ENCODE measurements at regions not wholly inside any gene's neighbourhood (a gene's known extent, or its start where the extent isn't known, plus 50 kb on each side); places are given as distances from the start of the nearest gene placed in this dataset.

DNA sequence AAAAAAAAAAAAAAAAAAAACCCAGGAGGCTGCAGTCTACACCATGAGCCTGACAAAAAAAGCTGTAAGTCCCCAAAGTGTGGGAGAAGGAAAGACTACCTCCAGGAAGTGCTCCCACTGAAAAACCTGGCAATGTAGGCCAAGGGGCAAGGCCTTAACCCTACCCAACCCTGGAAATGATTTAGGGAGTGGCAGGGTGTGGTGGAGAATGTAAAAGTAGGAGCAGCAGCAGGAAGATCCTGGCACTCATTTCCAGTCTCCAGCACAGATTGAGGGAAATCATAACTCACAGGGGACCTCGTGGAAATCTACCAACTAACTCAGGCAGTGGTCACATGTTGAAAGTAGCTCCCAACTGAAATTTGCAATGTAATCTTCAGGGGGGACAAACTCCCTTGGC is 839.5 kb downstream of the EPHA3 start:
- Histone ChIP-seq H3K4me3 (ENCODE audit: low read depth in 1 of 3, low read length in 3 of 3) (no peak overlapping the region), H3K27me3 (ENCODE audit: control insufficient read depth in 4 of 4, insufficient read depth in 4 of 4, low read length in 3 of 4) (no peaks in the 10 kb centered on the region), H3K36me3 (ENCODE audit: control insufficient read depth in 4 of 4, insufficient read depth in 3 of 4, low read depth in 1 of 4, low read length in 3 of 4) (no peaks in the 10 kb centered on the region), H3K9me3 (ENCODE audit: control insufficient read depth in 4 of 4, low read length in 3 of 4) (no peaks in the 10 kb centered on the region), H3K27ac (ENCODE audit: low read depth in 1 of 2, low read length in 2 of 2) (no peak overlapping the region), H3K9ac (ENCODE audit: low read depth in 1 of 2, low read length in 2 of 2) (no peak overlapping the region), H3K4me1 (ENCODE audit: control insufficient read depth in 4 of 4, insufficient read depth in 4 of 4, low read length in 3 of 4) (no peaks in the 10 kb centered on the region)
- 58% methylated on average over 1 of the region's 1 CpG for WGBS
- no peak for DNase-seq (ENCODE audit: low spot score)
- TF ChIP-seq EGR1 (IDR thresholded peaks at IDR 0.05; ENCODE audit: low read depth in 2 of 2), result no peak
- TF ChIP-seq RAD21 (IDR thresholded peaks at IDR 0.05), result no peak

DNA sequence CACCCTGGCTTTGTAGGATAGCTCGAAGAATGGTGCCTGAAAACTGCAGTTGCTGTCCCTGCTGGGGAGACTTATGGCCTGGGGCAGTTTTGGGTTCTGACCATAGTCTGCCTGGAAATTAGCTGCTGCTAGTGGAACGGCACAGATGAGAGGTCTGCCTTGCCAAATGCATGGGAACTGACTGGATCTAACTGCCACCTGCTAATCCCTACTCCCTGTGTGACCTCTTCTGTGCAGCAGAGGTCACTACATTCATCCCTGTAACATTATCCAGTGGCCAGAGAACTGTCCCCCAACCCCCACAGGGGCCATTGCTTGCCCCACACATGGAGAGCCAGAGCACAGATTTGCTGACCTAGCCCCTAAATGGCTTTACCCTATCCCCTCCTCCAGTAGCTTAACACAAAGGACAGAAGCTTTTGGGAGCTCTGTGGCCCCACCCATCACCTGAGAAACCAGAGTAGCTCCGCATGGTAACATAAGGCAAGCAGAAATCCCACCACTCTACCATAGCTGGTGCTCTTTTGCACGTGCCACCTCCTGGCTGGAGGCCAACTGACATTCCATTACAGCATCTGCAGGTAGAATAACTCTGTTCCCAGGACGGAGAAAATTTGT is 840.0 kb downstream of the EPHA3 start:
- no peak for DNase-seq (ENCODE audit: low spot score)
- Histone ChIP-seq H3K27me3 (ENCODE audit: control insufficient read depth in 4 of 4, insufficient read depth in 4 of 4, low read length in 3 of 4) (no peaks in the 10 kb centered on the region), H3K27ac (ENCODE audit: low read depth in 1 of 2, low read length in 2 of 2) (no peak overlapping the region), H3K4me1 (ENCODE audit: control insufficient read depth in 4 of 4, insufficient read depth in 4 of 4, low read length in 3 of 4) (no peaks in the 10 kb centered on the region), H3K9ac (ENCODE audit: low read depth in 1 of 2, low read length in 2 of 2) (no peak overlapping the region), H3K4me3 (ENCODE audit: low read depth in 1 of 3, low read length in 3 of 3) (no peak overlapping the region), H3K36me3 (ENCODE audit: control insufficient read depth in 4 of 4, insufficient read depth in 3 of 4, low read depth in 1 of 4, low read length in 3 of 4) (no peaks in the 10 kb centered on the region), H3K9me3 (ENCODE audit: control insufficient read depth in 4 of 4, low read length in 3 of 4) (no peaks in the 10 kb centered on the region)
- TF ChIP-seq MAX (IDR thresholded peaks at IDR 0.05) (no peak), HNF4G (IDR thresholded peaks at IDR 0.05) (no peak), GABPA (IDR thresholded peaks at IDR 0.05 in 1 of 2, conservative IDR thresholded peaks at IDR 0.05 in 1 of 2) (no peak), EGR1 (IDR thresholded peaks at IDR 0.05; ENCODE audit: low read depth in 2 of 2) (no peak), HNF4A (conservative IDR thresholded peaks at IDR 0.05) (no peak), NR2F2 (IDR thresholded peaks at IDR 0.05) (no peak), FOXA2 (IDR thresholded peaks at IDR 0.05) (no peak), RXRA (IDR thresholded peaks at IDR 0.05) (no peak), RAD21 (IDR thresholded peaks at IDR 0.05) (no peak), SP1 (IDR thresholded peaks at IDR 0.05) (no peak), ZBTB33 (IDR thresholded peaks at IDR 0.05) (no peak), FOXA1 (IDR thresholded peaks at IDR 0.05) (no peak), YY1 (IDR thresholded peaks at IDR 0.05) (no peak)
- TF ChIP-seq, protein P1, sequence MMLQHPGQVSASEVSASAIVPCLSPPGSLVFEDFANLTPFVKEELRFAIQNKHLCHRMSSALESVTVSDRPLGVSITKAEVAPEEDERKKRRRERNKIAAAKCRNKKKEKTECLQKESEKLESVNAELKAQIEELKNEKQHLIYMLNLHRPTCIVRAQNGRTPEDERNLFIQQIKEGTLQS (IDR thresholded peaks at IDR 0.05), result no peak
- TF ChIP-seq, protein P2, sequence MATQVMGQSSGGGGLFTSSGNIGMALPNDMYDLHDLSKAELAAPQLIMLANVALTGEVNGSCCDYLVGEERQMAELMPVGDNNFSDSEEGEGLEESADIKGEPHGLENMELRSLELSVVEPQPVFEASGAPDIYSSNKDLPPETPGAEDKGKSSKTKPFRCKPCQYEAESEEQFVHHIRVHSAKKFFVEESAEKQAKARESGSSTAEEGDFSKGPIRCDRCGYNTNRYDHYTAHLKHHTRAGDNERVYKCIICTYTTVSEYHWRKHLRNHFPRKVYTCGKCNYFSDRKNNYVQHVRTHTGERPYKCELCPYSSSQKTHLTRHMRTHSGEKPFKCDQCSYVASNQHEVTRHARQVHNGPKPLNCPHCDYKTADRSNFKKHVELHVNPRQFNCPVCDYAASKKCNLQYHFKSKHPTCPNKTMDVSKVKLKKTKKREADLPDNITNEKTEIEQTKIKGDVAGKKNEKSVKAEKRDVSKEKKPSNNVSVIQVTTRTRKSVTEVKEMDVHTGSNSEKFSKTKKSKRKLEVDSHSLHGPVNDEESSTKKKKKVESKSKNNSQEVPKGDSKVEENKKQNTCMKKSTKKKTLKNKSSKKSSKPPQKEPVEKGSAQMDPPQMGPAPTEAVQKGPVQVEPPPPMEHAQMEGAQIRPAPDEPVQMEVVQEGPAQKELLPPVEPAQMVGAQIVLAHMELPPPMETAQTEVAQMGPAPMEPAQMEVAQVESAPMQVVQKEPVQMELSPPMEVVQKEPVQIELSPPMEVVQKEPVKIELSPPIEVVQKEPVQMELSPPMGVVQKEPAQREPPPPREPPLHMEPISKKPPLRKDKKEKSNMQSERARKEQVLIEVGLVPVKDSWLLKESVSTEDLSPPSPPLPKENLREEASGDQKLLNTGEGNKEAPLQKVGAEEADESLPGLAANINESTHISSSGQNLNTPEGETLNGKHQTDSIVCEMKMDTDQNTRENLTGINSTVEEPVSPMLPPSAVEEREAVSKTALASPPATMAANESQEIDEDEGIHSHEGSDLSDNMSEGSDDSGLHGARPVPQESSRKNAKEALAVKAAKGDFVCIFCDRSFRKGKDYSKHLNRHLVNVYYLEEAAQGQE (IDR thresholded peaks at IDR 0.05), result no peak
- WGBS, result 75% methylated on average over 5 of the region's 5 CpGs
